NOMO-1 treated with dmso at 0.1 percent for 144 hours (cell line): ENCODE measurements at regions not wholly inside any gene's neighbourhood (a gene's known extent, or its start where the extent isn't known, plus 50 kb on each side); places are given as distances from the start of the nearest gene placed in this dataset.

Source experiments
- DNase-seq: peaks from one replicate; lab custom pipeline; 2025; ENCODE audit not compliant: unreplicated experiment; lab: John Stamatoyannopoulos, UW

DNA sequence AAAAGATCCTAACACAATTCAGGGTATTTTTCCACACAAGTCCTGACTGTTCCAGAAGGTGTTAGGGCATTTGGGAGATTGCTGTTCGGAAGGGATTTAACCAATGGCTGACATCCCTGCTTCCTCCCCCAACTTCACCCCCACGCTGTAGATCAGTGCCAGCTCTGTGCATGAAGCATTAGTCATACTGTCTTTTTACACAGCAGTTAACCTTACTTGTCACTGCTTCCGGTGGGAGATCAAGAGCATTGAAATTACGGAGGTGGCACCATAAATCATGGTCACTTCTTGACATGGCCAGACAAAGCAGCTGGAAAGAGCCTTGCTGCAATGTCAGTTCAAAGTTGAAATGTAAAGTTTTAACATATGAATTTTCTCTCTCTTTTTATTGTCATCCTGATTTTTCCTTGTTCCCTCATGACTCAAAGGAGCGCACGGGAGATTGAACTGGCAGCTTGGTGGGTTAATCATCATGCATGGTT, 70.2 kb downstream of the HRH4 start:
- peak; percentile 93 for DNase-seq

DNA sequence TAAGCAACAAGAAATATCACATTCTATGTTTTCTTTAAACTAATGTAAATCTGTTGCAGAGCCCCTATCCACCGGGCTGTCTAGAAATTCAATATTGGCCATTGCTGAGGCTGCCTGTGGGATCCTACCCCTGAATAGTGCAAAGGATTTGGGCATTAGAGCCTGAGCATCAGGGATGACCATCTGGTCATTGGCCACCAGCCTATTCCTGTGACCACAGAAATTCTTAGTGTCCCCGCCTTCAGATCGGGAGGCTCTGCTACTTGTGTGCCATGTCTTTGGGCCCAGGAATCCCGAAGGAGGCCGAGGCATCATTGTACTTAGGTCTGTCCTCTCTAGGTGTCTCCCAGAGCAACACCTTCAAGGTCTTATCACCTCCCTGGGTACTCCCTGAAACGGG, 73.8 kb downstream of the HRH4 start:
- DNase-seq = no peak

DNA sequence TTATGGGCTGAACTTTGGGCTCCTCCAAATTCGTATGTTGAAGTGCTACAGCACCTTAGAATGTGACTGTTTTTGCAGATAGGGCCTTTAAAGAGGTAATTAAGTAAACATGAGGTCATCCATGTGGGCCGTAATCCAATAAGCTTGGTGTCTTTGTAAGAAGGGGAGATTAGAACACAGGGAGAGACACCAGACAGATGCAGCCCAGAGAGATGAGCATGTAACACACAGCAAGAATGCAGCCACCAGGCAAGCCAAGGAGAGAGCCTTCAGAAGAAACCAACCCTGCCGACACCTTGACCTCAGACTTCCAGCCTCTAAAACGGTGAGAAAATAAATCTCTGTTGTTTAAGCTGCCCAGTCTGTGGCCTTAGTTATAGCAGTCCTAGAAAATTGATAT, 74.3 kb downstream of the HRH4 start:
- no peak for DNase-seq

DNA sequence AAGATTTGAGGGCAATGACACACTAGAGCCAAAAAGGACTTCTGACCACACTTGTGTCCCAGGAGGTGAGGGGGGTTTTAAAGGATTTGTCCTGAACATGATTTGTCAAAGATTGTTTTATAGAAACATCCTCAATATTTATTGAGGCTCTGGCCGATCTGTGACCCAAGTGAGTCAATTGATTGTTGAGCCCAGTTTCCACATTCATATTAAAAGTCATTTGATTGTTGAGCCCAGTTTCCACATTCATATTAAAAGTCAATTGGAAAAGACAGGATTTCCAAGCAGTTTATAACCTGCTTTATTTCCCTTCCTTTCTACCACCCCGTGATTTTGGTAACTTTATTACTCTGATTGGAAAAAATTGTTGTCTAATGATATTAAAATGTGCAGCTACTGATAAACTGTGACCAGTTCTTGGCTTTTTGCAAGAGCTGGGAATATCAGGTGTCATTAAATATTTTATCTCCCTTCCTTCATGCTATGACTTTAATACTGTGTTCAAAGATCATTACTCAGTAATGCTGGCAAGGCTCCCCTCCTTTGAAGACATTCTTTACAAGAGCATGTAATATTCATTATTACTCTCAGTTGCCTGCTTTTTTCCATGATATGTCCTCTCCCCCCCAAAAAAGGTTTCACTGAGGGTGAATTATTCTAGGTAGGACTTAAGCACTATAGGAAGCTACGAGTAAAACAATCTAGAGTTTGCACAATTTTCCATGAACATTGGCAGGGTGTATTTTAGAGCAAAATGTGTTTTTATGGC, 75.3 kb downstream of the HRH4 start:
- no peak for DNase-seq

DNA sequence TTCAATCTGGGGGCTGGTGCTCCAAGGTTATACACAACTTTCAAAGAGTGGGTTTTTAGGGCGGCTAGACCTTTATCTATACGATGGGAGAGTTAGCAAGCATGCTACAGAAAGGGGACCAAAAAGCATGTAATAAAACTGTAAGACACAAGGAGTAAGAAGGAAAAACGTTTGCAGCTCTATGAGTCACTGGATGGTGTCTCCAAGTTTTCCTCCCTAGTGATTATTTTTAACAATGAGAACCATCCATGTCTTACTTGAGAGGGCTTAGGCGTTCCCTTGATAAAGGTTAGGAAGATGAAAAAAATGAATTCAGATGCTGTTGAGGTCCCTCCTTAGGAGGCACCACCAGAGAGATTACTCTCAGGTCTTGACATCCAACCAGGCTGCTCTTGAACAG, 75.9 kb downstream of the HRH4 start:
- DNase-seq = no peak

DNA sequence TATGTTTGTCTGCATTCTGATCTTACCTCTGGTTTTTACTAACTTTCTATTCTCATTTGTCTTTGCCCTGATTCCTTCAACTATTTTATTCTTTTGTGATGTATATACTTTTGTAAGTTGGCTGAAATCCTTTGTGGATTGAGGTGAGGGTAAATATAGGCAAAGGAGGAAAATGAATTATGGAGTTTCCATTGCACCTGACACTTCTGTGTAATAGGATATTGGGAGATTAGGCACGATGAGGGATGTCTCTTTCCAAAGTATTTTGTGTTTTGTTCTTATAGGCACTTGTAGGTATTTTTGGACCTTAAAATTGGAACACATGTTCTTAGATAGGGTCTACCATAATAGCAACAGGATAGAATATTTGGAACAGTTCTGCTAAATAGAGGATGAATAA, 76.4 kb downstream of the HRH4 start:
- no peak for DNase-seq

DNA sequence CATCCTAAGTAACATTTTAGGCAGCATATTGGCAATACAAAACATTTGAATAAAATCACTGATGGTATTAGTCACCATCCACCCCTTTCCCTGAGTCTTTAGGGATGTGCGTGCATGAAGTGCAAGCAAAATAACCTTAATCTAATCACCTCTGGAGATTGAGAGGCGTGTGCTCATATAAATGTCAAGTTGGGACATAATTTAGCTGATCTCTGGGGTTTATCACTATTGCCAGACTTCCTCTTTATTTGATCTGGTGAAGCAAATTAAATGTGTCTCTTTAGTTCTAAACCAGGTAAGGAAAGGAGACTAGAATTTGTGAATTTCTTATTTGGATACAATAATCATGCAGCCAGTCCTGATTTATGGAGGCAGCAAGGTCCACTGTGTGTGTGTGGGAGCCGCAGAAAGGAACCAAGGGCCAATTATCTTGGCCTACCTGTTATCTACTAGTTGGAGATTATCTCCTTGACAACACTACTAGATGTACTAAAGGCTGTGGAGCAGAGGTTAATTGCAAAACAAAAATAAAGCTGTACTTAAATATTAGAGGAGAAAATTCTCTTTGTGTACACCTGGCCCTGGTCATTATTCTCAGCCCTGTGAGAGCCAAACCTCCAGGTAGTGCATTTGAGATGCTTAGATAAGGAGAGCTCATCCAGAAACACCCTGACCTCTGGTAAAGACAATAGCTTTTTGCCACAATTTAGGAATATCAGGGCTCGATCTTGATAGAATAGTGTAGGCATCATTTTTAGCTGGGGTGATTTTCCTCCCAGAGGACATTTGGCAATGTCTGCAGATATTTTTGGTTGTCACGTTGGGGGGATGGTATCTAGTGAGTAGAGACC, 78.2 kb downstream of the HRH4 start:
- peak; percentile 38 for DNase-seq

DNA sequence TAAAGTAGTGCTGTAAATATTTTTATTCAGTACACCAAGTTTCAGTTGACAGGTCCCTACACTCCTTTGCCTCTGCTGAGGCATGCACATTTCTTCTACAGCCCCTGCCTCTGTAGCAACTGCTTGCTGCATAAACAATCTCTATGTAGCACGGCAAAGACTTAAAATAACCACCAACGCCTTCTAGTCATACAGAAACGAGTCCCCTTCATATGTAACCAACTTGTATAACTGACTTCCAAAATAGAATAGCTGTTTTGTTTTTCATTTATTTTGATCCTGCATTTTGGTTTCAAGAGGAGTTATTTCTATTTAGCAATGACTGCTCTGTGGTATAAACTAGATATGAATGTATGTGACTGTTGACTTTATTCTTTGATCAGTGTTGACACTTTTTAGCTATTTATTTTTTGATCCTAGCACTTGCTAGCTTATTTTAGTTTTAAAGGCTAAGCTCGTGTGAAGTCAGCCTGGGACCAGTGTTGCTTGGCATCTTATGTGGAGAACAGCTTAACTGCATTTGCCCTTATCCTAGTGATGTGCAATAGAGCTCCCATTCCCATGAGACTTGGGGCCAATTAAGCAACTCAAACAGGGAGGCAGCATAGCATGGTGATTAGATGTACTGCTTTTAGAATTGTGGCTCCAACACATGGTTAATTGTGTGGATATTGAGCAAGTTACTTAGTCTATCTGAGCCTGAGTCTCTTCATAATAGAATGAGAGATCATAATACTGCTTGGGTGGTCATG, 79.6 kb downstream of the HRH4 start:
- DNase-seq = no peak

DNA sequence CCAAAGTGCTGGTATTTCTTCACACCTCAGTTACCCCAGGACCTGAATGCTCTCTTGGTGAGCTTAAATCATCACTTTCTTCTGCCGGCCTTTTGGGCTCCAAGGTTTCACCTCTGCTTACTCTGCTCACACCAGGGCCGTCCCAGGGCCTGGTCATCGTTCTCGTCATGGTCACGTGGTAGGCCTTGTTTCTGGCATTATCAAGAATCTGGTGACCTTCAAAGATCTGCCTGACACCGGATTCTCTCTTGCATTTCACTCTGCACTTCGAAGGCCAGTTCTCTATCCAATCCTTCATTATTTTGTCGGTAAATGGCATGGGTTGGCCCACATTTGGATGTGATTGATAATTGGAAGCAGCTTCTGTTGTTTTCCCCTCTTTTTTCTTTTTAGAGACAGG, 80.5 kb downstream of the HRH4 start:
- DNase-seq = no peak

DNA sequence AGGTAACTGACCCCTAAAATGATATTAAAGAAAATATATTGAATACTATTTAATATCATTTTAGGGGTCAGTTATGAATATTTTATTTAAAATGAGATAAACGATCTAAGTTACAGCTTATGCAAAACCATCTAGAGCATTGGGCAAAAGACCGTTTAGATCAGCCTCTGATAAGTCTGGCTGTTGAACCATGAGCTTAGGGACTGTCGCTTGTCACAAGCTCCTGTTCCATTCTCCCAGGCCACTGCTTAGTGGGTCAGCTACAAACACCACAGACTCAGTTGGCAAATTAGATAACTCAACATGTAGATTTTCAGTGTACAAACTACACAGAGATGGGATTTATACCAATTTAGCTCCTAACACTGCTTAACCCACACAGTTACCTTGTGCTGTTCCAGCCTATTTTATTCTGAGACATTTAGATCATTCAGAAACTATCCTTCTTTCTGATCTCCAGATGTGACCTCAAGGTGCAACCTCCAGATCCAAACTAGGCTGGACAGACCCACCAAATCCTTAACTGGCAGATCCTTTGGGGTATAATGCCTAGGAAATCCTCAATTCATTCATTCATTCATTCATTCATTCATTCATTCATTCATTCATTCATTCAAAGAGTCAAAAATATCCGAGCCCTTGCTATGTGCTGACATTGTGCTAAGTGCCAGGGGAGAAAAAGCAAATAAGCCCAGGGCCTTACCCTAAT, 82.8 kb downstream of the HRH4 start:
- no peak for DNase-seq

DNA sequence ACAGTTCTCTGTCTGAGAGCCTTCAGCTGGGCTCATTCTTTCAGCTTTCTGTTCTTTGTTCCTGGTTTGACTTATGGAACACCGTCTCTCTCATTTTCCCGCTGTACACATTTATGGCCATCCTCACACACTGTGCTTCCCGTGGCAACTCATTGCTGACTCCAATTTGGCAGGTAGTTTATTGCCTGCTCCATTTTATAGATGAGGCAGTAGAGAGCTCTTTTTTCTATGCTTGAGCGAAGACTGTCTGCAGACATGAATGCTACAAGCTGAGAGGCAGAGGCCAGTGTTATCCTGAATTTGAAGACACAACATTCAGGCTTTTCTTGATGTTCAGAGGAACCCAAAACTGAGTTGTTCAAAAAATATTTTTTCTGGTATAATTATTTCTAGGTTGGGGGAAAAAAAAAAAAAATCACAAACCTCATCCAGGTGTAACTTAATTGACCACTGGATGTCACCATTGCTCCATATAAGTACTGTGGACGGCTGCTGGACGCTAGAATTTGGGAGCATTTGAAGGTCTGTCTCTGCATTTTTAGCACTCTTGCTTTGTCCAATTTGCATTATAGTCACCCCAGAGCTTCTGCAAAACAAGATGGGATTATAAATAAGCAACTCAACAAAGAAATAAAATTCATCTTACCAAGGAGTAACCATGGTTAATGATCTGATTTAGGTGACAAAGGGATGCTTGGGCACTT, 83.5 kb downstream of the HRH4 start:
- no peak for DNase-seq

DNA sequence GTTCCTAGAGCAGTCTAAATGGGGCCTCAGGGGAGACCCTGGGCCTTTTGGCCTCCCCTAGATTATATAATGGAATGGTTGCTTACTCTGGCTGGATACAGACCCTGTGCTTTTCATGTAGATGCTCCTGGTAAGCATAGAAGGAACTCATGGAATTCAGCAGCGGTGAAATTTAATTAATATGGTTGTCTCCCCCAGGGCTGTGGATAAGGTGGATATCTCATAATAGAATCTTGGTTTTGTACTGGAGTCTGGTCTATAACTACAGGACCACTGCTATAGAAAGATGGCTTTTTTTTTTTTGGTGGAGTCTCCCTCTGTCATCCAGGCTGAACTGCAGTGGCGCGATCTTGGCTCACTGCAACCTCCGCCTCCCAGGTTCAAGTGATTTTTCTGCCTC, 84.5 kb downstream of the HRH4 start:
- DNase-seq = no peak

DNA sequence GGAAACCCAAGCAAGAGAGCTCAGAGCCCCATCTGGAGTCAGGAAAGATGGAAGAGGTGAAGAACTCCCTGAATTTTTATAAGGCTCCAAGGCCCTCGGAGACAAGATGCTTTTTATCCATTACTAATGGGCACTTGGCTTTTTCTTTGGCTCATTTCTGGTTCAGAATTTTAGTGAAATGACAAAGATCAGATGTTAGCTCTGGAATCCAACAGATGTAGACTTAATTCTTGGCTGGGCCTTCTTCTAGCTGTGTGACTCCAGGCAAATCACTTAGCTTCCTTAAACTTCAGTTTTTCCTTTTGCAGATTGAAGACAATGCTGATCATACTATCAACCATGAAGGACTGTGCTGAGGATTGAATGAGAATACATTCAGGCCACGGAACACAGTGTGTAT, 85.2 kb downstream of the HRH4 start:
- no peak for DNase-seq

DNA sequence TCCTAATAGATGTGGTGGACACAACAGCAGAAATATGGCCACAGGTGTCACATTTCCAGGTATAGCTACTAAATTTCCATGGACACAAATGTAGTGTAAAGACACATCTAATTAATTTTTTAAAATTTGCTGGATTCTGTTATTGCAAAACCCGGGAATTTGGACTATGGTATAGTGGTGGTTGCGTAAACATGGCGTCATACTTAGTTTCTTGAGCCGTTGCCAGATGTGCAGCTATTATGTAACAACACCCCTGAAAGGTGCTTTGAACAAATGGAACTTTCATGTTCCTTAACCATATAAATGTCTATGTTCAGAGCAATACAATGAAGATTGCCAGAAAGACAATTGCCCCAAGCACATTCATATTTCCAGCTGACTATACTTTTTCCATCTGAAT, 85.9 kb downstream of the HRH4 start:
- no peak for DNase-seq

DNA sequence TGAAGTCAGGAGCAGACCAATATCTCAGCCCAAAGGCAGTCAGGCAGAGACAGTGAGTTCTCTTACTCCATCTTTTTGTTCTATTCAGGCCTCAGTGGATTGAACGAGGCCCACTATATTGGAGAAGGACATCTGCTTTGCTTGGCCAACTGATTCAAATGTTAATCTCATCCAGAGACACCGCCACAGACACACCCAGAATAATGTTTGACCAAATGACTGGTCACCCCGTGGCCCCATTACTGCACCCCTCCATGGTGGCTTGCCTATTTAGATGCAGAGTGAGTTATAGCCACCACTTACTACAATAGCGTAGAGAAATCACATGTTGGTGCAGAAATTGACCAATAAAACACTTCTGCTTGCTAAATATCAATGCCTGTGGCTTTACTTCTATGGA, 88.1 kb downstream of the HRH4 start:
- no peak for DNase-seq

DNA sequence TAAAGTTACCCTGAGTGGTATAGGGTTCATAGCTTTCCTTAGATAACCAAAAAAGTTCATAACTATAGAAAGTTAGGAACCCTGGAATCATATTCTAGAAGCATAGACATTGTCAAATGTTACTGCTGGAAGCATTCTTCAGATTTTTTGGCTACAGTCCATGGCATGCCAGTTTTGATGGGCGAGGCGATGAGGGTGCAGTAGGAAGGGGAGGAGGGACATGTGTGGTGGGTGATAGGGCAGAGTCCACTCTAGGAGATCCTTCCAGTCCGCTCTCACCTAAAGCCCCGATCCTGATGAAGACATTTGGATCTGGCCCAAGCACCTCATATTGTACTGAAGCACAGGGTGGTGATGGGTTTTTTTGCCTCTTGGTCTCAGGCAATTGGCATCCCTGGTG, 91.8 kb downstream of the HRH4 start:
- DNase-seq = no peak

DNA sequence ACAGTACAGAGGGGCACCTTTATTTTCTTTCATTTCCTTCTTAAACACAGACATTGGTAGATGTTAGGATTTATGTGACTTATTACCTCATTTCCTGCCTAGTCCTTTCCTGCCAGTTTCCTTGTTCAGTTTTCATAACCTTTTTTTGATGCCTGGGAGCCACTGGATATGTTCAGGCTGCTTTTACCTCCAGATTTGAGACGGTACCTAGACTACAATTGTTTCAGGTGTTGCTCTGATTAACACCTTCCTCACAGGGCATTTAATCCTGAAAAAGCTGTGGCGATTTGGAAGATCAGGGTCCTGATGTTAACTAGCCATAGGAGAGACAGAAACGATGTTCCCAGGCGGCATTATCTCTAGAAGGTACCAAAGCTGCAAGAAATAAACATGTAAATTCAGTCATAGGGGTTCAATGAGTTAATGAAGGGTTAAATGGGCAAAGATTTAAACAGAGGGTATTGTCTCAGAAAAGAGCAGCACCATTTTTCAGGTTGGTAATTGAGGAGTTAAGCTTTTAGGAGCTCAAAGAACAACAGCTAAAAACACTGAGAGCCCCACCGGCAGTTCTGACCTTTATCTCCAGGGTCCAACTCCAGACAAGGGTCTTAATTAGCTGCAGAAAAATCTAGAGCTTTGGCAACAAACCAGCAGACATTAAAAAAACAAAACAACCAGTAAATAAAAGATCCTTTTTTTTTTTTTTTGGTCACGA, 93.3 kb downstream of the HRH4 start:
- DNase-seq = no peak

DNA sequence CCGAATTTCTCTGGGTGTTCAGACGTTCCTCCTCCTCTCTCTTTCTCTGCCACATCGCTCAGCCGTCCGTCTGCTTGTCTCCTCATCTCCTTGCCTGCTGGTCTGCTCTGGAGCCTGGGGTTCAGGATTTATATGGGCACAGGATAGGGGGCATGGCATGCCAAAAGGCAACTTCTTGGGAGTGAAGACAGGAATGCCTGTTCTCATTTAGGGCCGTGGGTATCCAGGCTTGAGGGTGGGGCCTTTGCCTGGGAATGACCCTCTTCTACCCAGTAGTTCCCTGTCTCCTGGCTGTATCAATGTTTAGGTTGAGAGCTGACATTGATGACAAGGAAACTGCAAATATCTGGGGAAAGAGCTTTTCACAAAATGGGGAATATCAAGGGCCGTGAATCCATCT, 98.0 kb downstream of the HRH4 start:
- DNase-seq = no peak

DNA sequence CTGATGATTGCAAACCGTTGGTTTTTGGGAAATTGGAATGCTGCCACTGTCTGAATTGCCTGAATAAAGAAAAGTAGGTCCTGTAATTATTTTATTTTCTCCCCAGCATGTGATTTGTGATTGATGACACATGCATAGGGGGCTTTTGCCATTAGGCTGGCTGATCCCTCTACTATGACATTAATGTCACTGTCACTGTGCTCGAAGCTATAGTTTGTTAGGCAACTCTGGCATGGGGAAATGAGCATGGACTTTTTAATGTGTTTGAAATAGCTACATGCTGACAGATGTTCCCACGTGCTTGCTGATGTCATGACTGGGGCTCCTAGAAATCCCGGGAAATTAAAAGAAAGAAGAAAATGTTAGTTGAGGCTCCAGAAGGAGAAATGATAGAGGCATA, 99.1 kb downstream of the HRH4 start:
- no peak for DNase-seq

DNA sequence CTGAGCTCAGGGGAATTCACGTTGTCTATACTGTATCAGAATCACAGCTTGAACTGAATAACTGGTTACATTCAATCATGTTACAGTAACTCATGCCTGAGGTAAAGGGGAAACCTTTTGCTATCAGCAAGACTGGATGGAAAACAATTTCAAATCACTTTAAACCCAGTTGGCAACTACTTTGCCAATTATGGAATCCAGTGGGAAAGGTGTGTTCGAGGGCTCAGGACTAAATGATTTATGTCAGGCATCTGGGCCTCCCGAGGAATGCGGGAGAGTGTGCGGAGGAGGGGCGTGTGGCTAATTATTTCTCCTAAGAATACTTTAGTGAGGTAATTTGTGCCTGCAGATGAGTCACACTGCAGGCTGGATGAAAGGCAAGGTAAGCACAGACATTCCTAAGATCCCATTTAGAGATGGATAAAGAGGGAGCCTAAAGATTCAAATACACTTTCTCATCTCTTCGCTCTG, 100.1 kb downstream of the HRH4 start:
- DNase-seq = no peak
